ENCODE measurements at regions not wholly inside any gene's neighbourhood (a gene's known extent, or its start where the extent isn't known, plus 50 kb on each side); places are given as distances from the start of the nearest gene placed in this dataset.

DNA sequence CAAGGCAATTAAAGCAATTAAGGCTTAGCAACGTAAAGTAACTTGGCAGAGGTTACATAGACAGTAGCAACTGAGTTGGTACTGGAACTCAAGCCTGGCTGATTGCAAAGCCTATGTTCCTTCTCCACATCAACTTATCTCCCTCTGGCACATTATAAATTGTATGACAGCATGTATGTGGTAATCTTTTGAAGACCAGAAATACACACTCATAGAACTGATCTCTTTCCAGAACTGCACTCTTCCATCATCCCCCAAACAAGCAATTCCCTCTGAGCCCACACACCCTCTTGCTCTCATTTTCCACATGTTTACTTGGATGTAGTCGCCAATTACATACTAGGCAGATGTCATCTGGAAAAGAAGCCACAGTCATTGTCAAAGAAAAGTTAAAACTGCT, 502.2 kb downstream of the PLPP3 start:
- TF ChIP-seq, protein P1, sequence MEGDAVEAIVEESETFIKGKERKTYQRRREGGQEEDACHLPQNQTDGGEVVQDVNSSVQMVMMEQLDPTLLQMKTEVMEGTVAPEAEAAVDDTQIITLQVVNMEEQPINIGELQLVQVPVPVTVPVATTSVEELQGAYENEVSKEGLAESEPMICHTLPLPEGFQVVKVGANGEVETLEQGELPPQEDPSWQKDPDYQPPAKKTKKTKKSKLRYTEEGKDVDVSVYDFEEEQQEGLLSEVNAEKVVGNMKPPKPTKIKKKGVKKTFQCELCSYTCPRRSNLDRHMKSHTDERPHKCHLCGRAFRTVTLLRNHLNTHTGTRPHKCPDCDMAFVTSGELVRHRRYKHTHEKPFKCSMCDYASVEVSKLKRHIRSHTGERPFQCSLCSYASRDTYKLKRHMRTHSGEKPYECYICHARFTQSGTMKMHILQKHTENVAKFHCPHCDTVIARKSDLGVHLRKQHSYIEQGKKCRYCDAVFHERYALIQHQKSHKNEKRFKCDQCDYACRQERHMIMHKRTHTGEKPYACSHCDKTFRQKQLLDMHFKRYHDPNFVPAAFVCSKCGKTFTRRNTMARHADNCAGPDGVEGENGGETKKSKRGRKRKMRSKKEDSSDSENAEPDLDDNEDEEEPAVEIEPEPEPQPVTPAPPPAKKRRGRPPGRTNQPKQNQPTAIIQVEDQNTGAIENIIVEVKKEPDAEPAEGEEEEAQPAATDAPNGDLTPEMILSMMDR (IDR thresholded peaks at IDR 0.05; ENCODE audit: low read depth, low read length, missing control alignments), result no peak
- no peak overlapping the region for H3K4me3 ChIP-seq (ENCODE audit: low read depth, low read length)
- DNase-seq (ENCODE audit: low read depth), result no peak

GRCh38 chr1:56074007-56074651, 505.2 kb downstream of the PLPP3 start:
- no peak overlapping the region for H3K4me3 ChIP-seq (ENCODE audit: low read depth, low read length)
- TF ChIP-seq, protein P1 (IDR thresholded peaks at IDR 0.05; ENCODE audit: low read depth, low read length, missing control alignments), result no peak
- no peak for DNase-seq (ENCODE audit: low read depth)

GRCh38 chr1:56073614-56074006, 505.8 kb downstream of the PLPP3 start:
- TF ChIP-seq, protein P1 (IDR thresholded peaks at IDR 0.05; ENCODE audit: low read depth, low read length, missing control alignments), result no peak
- H3K4me3 ChIP-seq (ENCODE audit: low read depth, low read length), result no peak overlapping the region

GRCh38 chr1:56073206-56073605, 506.2 kb downstream of the PLPP3 start:
- TF ChIP-seq, protein P1 (IDR thresholded peaks at IDR 0.05; ENCODE audit: low read depth, low read length, missing control alignments), result no peak
- no peak overlapping the region for H3K4me3 ChIP-seq (ENCODE audit: low read depth, low read length)
- DNase-seq (ENCODE audit: low read depth), result no peak

More at GRCh38 chr1:56073614-56074006, 505.8 kb downstream of the PLPP3 start:
- DNase-seq (ENCODE audit: low read depth), result no peak

- TF ChIP-seq, protein P1 (IDR thresholded peaks at IDR 0.05; ENCODE audit: low read depth, low read length, missing control alignments), result no peak
- H3K4me3 ChIP-seq (ENCODE audit: low read depth, low read length), result no peak overlapping the region
- no peak for DNase-seq (ENCODE audit: low read depth)
Measured at GRCh38 chr1:56072310-56072709, 507.1 kb downstream of the PLPP3 start.

DNA sequence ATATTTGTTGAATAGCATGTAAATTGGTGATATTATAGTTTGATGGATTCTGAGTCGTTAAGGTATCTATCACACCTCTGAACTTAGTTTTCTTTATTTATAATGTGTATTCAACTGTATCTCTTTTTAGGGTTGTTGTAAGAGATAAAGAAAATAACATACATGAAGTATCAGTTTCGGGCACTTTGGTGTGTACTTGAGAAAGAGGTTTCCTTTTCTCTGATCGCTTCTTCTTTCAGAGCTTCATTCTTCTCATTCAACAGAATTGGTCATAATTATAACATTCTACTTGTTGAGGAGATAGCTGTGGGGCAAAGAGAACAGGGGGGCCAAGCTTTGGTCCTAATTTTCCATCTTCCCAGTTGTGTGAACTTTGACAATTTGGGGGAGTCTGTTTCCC, 508.0 kb downstream of the PLPP3 start:
- DNase-seq (ENCODE audit: low read depth), result no peak
- no peak overlapping the region for H3K4me3 ChIP-seq (ENCODE audit: low read depth, low read length)
- TF ChIP-seq, protein P1 (IDR thresholded peaks at IDR 0.05; ENCODE audit: low read depth, low read length, missing control alignments), result no peak

DNA sequence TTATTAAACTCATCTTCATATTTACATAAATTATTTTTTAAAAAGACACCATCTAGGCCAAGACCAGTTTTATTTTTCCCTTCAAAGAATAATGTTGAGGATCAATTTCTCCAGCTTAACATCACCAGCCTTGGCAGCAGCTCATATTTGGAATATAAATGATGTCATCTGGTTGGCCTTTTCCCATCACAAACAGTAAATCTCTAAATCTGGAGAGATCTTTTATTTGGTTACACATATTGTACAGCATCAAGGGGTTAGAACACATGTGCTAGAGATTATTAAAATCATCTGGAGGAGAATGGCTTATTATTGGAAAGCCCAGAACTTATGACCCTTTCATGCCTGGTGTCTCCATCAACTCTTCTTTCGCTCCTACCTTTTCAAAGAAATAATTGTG, 508.8 kb downstream of the PLPP3 start:
- TF ChIP-seq, protein P1 (IDR thresholded peaks at IDR 0.05; ENCODE audit: low read depth, low read length, missing control alignments), result no peak
- H3K4me3 ChIP-seq (ENCODE audit: low read depth, low read length), result no peak overlapping the region
- DNase-seq (ENCODE audit: low read depth), result no peak

Data from GM12864 (cell line).